ENCODE measurements at regions not wholly inside any gene's neighbourhood (a gene's known extent, or its start where the extent isn't known, plus 50 kb on each side); places are given as distances from the start of the nearest gene placed in this dataset.
"Not testable (repeated sequence)": the region's sequence is repeated elsewhere in the genome, so short reads cannot be mapped to it uniquely, and the experiment has no call there.

DNA sequence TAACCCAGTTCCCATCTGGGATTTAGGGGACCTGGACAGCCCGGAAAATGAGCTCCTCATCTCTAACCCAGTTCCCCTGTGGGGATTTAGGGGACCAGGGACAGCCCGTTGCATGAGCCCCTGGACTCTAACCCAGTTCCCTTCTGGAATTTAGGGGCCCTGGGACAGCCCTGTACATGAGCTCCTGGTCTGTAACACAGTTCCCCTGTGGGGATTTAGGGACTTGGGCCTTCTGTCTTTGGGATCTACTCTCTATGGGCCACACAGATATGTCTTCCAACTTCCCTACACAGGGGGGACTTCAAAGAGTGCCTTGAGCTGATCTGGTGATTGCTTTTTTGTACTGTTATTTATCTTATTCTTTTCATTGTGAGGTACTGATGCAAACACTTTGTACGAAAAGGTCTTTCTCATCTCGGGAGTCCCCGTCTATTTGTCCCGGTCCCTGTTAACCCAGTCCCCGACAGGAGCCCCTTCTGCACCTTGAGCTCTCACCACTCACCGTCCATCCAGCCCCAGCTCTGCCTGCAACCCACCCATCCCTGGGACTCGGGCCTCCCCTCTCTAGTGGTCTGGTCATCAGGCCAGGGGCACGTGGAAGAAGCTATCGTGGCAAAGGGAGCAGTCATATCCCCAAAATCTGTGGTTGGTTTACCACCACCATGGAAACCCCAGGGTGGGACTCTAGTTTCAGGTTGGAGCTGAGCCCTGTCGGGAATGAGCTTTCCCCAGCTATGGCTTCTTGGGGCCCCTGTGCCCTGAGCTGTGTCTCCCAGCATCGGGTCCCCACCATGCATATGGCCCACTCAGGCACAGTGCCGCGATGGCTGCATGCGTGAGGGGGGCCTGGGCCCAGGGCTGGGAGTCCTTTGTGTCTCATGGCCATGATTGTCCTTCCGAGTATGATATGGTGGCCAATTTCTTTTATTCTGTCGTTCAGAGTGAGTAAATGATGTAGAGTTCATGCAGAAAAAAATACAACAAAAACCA lies 270.4 kb upstream of the PLCXD1 start:
- H3K9me3 ChIP-seq (ENCODE audit: control insufficient read depth, insufficient read depth, low read length); H3K27ac ChIP-seq (ENCODE audit: low read length); H3K4me3 ChIP-seq (ENCODE audit: low read length); DNase-seq (ENCODE audit: low read depth, low spot score); H3K36me3 ChIP-seq (ENCODE audit: control insufficient read depth, insufficient read depth, low read length); H3K27me3 ChIP-seq (ENCODE audit: control insufficient read depth, insufficient read depth, low read length); H3K4me1 ChIP-seq (ENCODE audit: control insufficient read depth, insufficient read depth, low read length): not testable (repeated sequence)
- WGBS (ENCODE audit: insufficient coverage, insufficient read length), result no CpG with 5 or more reads among the region's 18 CpGs

DNA sequence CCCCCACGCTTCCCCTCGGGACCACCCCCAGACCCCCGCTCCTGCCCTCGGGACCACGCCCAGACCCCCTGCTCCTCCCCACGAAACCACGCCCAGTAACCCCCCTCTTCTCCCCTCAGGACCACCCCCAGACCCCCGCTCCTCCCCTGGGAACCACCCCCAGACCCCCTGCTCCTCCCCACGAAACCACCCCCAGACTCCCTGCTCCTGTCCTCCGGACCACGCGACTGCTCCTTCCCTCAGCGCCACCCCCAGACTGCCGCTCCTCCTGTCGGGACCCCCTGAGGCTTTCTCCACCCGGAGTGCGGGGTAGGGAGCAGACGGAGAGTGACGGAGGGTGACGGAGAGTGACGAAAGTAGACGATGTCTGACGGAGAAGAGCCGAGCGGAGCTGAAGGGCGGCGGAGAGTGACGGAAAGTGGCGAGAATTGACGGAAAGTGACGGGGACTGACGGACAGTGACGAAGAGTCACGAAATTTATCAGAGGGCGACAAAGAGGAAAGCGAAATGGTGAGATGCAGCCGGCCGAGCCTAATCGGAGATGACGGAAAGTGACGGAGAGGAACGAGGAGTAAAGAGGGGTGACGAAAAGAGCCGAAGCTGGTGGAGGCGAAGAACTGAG lies 267.2 kb upstream of the PLCXD1 start:
- H3K27me3 ChIP-seq (ENCODE audit: control insufficient read depth, insufficient read depth, low read length); H3K27ac ChIP-seq (ENCODE audit: low read length); H3K9me3 ChIP-seq (ENCODE audit: control insufficient read depth, insufficient read depth, low read length); DNase-seq (ENCODE audit: low read depth, low spot score); H3K4me3 ChIP-seq (ENCODE audit: low read length); H3K36me3 ChIP-seq (ENCODE audit: control insufficient read depth, insufficient read depth, low read length); H3K4me1 ChIP-seq (ENCODE audit: control insufficient read depth, insufficient read depth, low read length): not testable (repeated sequence)
- no CpG with 5 or more reads among the region's 45 CpGs for WGBS (ENCODE audit: insufficient coverage, insufficient read length)

DNA sequence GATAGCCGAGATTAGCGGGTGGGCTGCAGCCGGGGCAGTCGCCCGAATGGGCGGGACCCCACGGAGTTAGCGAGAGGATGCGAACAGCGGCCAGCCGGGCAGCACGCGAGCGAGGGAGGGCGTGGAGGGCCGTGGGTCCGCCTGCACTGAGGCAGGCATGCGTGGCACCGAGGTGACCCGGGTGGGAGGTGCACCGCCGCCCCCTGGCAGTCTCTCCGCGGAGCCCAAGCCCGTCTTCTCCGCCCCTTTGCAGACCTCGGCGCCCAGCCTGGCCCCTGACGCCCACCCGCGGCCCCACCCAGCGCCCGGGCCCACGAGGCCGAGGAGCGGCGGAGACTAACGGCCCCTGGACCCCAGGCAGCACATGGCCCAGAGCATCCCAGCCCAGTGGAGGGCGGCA lies 266.7 kb upstream of the PLCXD1 start:
- H3K4me3 ChIP-seq (ENCODE audit: low read length); DNase-seq (ENCODE audit: low read depth, low spot score); H3K36me3 ChIP-seq (ENCODE audit: control insufficient read depth, insufficient read depth, low read length); H3K27me3 ChIP-seq (ENCODE audit: control insufficient read depth, insufficient read depth, low read length); H3K27ac ChIP-seq (ENCODE audit: low read length); H3K4me1 ChIP-seq (ENCODE audit: control insufficient read depth, insufficient read depth, low read length); H3K9me3 ChIP-seq (ENCODE audit: control insufficient read depth, insufficient read depth, low read length): not testable (repeated sequence)
- WGBS (ENCODE audit: insufficient coverage, insufficient read length), result no CpG with 5 or more reads among the region's 39 CpGs

- not testable (repeated sequence) for DNase-seq (ENCODE audit: low read depth, low spot score); H3K9me3 ChIP-seq (ENCODE audit: control insufficient read depth, insufficient read depth, low read length); H3K27me3 ChIP-seq (ENCODE audit: control insufficient read depth, insufficient read depth, low read length); H3K4me1 ChIP-seq (ENCODE audit: control insufficient read depth, insufficient read depth, low read length); H3K27ac ChIP-seq (ENCODE audit: low read length); H3K4me3 ChIP-seq (ENCODE audit: low read length); H3K36me3 ChIP-seq (ENCODE audit: control insufficient read depth, insufficient read depth, low read length)
- no CpG with 5 or more reads among the region's 47 CpGs for WGBS (ENCODE audit: insufficient coverage, insufficient read length)
Measured at GRCh38 chrX:18768-19454, 262.3 kb upstream of the PLCXD1 start.

DNA sequence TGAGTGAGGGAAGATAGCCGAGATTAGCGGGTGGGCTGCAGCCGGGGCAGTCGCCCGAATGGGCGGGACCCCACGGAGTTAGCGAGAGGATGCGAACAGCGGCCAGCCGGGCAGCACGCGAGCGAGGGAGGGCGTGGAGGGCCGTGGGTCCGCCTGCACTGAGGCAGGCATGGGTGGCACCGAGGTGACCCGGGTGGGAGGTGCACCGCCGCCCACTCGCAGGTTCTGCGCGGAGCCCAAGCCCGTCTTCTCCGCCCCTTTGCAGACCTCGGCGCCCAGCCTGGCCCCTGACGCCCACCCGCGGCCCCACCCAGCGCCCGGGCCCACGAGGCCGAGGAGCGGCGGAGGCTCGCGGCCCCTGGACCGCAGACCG lies 261.7 kb upstream of the PLCXD1 start:
- no CpG with 5 or more reads among the region's 41 CpGs for WGBS (ENCODE audit: insufficient coverage, insufficient read length)
- H3K9me3 ChIP-seq (ENCODE audit: control insufficient read depth, insufficient read depth, low read length); H3K27me3 ChIP-seq (ENCODE audit: control insufficient read depth, insufficient read depth, low read length); H3K4me3 ChIP-seq (ENCODE audit: low read length); H3K36me3 ChIP-seq (ENCODE audit: control insufficient read depth, insufficient read depth, low read length); H3K27ac ChIP-seq (ENCODE audit: low read length); DNase-seq (ENCODE audit: low read depth, low spot score); H3K4me1 ChIP-seq (ENCODE audit: control insufficient read depth, insufficient read depth, low read length): not testable (repeated sequence)

DNA sequence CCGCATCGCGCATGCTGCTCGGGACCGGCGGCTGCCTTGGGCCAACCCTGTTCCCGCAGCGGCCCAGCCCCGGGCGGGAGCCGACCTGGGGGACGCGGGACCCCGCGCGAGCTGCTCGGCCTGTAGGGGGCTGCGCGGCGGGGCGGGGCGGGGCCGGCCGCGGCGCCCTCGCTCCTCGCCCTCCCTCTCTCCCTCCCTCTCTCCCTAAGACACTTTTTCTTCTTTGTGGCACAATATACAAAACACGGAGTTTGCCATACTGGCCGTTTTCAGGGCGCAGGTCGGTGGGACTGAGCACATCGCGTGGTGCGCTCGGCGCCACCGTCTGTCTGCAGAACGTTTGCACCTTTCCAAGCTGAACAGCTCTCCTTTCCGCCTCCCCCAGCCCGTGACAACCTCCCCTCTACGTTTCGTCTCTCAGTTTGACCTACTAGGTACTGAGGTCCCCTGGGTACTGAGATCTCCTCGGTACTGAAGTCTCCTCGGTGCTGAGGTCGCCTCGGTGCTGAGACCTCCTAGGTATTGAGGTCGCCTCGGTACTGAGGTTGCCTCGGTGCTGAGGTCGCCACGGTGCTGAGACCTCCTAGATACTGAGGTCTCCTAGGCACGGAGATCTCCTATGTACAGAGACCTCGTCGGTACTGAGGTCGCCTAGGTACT lies 261.1 kb upstream of the PLCXD1 start:
- H3K4me3 ChIP-seq (ENCODE audit: low read length), result peak overlapping the region; percentile 41; the same call in 1 of the 2 replicates
- no peaks in the 10 kb centered on the region for H3K9me3 ChIP-seq (ENCODE audit: control insufficient read depth, insufficient read depth, low read length)

GRCh38 chrX:24139-24538 lies 257.0 kb upstream of the PLCXD1 start:
- H3K4me3 ChIP-seq (ENCODE audit: low read length); DNase-seq (ENCODE audit: low read depth, low spot score); H3K36me3 ChIP-seq (ENCODE audit: control insufficient read depth, insufficient read depth, low read length); H3K27ac ChIP-seq (ENCODE audit: low read length); H3K9me3 ChIP-seq (ENCODE audit: control insufficient read depth, insufficient read depth, low read length); H3K4me1 ChIP-seq (ENCODE audit: control insufficient read depth, insufficient read depth, low read length); H3K27me3 ChIP-seq (ENCODE audit: control insufficient read depth, insufficient read depth, low read length): not testable (repeated sequence)
- no CpG with 5 or more reads among the region's 6 CpGs for WGBS (ENCODE audit: insufficient coverage, insufficient read length)

More for the DNA sequence above, 261.1 kb upstream of the PLCXD1 start:
- H3K4me1 ChIP-seq (ENCODE audit: control insufficient read depth, insufficient read depth, low read length), result no peaks in the 10 kb centered on the region
- H3K27me3 ChIP-seq (ENCODE audit: control insufficient read depth, insufficient read depth, low read length), result no peaks in the 10 kb centered on the region
- no CpG with 5 or more reads among the region's 56 CpGs for WGBS (ENCODE audit: insufficient coverage, insufficient read length)
- H3K36me3 ChIP-seq (ENCODE audit: control insufficient read depth, insufficient read depth, low read length), result no peaks in the 10 kb centered on the region
- DNase-seq (ENCODE audit: low read depth, low spot score), result no peak
- no peak overlapping the region for H3K27ac ChIP-seq (ENCODE audit: low read length)

All from iPS DF 6.9 (cell line).